ENCODE measurements at regions not wholly inside any gene's neighbourhood (a gene's known extent, or its start where the extent isn't known, plus 50 kb on each side); places are given as distances from the start of the nearest gene placed in this dataset.
"Not testable (repeated sequence)": the region's sequence is repeated elsewhere in the genome, so short reads cannot be mapped to it uniquely, and the experiment has no call there.

- DNase-seq (ENCODE audit: low read depth), result no peak
Measured at GRCh38 chr5:90285581-90285980, 124.0 kb downstream of the CETN3 start.

GRCh38 chr5:90284375-90284774 lies 125.2 kb downstream of the CETN3 start:
- DNase-seq (ENCODE audit: low read depth), result no peak

GRCh38 chr5:90279091-90279490 lies 130.5 kb downstream of the CETN3 start:
- DNase-seq (ENCODE audit: low read depth), result no peak

- no peak for DNase-seq (ENCODE audit: low read depth)
Measured at GRCh38 chr5:90274216-90274615, 135.3 kb downstream of the CETN3 start.

- DNase-seq (ENCODE audit: low read depth), result no peak
Measured at GRCh38 chr5:90267646-90268045, 141.9 kb downstream of the CETN3 start.

- DNase-seq (ENCODE audit: low read depth), result no peak
Measured at GRCh38 chr5:90265545-90265857, 144.1 kb downstream of the CETN3 start.

- peak; percentile 7 for DNase-seq (ENCODE audit: low read depth)
Measured at GRCh38 chr5:90264689-90265544, 144.6 kb downstream of the CETN3 start.

GRCh38 chr5:90263102-90263820 lies 146.3 kb downstream of the CETN3 start:
- no peak for DNase-seq (ENCODE audit: low read depth)

GRCh38 chr5:90251447-90251846 lies 158.1 kb downstream of the CETN3 start:
- DNase-seq (ENCODE audit: low read depth), result no peak

- no peak for DNase-seq (ENCODE audit: low read depth)
Measured at GRCh38 chr5:90248640-90249039, 160.9 kb downstream of the CETN3 start.

GRCh38 chr5:90243848-90244247 lies 165.7 kb downstream of the CETN3 start:
- DNase-seq (ENCODE audit: low read depth), result not testable (repeated sequence)

GRCh38 chr5:90233476-90233875 lies 176.1 kb downstream of the CETN3 start:
- no peak for DNase-seq (ENCODE audit: low read depth)

- DNase-seq (ENCODE audit: low read depth), result no peak
Measured at GRCh38 chr5:90231688-90232087, 177.9 kb downstream of the CETN3 start.

- no peak for DNase-seq (ENCODE audit: low read depth)
Measured at GRCh38 chr5:90227683-90228082, 181.9 kb downstream of the CETN3 start.

- no peak for DNase-seq (ENCODE audit: low read depth)
Measured at GRCh38 chr5:90226433-90227099, 183.0 kb downstream of the CETN3 start.

- DNase-seq (ENCODE audit: low read depth), result no peak
Measured at GRCh38 chr5:90224342-90224741, 185.2 kb downstream of the CETN3 start.

GRCh38 chr5:90223756-90224155 lies 185.8 kb downstream of the CETN3 start:
- DNase-seq (ENCODE audit: low read depth), result no peak

- no peak for DNase-seq (ENCODE audit: low read depth)
Measured at GRCh38 chr5:90221951-90222350, 187.6 kb downstream of the CETN3 start.

- DNase-seq (ENCODE audit: low read depth), result no peak
Measured at GRCh38 chr5:90220554-90220953, 189.0 kb downstream of the CETN3 start.

- DNase-seq (ENCODE audit: low read depth), result no peak
Measured at GRCh38 chr5:90214991-90215390, 194.6 kb downstream of the CETN3 start.

- DNase-seq (ENCODE audit: low read depth), result not testable (repeated sequence)
Measured at GRCh38 chr5:90208323-90208722, 201.2 kb downstream of the CETN3 start.

- no peak for DNase-seq (ENCODE audit: low read depth)
Measured at GRCh38 chr5:90201923-90202322, 207.6 kb downstream of the CETN3 start.
